OCI-LY7 (cell line): ENCODE measurements at regions not wholly inside any gene's neighbourhood (a gene's known extent, or its start where the extent isn't known, plus 50 kb on each side); places are given as distances from the start of the nearest gene placed in this dataset.

Experiments
- EZH2phosphoT487 ChIP-seq: fragments of 200-600 bp; sonication (generic); IDR thresholded peaks from 2 replicates; pipeline ENCODE4 v1.6.1; 2018; ENCODE audit warnings: low read depth, borderline replicate concordance, mild to moderate bottlenecking, mixed run types, antibody characterized with exemption, low read length, moderate library complexity, mixed read lengths
- TF ChIP-seq, protein P1 (sequence below): fragments of 200-600 bp; sonication (generic); conservative IDR thresholded peaks from 2 replicates; pipeline ENCODE4 v1.5.1; 2014; ENCODE audit warnings: mild to moderate bottlenecking, antibody characterized with exemption, low read length, moderate library complexity, mixed read lengths

DNA sequence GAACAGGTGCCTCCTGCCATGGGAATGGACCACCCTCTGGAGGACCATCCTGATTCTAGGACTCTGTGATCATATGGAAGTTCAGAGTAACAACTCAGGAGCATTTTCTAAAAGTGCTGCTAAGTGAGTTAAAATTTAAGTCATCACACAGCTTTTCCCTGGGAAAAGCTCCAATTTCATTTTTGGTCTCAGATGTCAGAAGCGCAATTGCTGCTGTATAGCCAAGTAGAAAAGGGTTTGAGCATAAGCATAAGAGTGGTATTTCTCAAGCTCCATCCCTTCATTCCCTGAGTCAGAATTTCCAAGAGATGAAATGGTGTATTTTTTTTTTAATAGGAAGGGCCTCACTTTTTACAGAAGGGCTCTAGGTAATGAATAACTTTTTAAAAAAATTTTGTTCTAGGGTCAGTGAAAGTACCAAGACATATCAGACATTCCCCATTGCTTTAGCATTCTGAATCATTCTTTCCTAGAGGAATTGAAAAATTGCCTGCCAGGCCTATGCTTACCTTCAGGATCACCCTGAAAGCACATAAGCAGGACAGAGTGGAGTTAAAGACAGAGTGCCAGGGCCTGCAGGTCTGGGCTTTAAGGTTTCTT lies 564.5 kb upstream of the ISX start:
- no peak for TF ChIP-seq EZH2phosphoT487
- TF ChIP-seq, protein P1, sequence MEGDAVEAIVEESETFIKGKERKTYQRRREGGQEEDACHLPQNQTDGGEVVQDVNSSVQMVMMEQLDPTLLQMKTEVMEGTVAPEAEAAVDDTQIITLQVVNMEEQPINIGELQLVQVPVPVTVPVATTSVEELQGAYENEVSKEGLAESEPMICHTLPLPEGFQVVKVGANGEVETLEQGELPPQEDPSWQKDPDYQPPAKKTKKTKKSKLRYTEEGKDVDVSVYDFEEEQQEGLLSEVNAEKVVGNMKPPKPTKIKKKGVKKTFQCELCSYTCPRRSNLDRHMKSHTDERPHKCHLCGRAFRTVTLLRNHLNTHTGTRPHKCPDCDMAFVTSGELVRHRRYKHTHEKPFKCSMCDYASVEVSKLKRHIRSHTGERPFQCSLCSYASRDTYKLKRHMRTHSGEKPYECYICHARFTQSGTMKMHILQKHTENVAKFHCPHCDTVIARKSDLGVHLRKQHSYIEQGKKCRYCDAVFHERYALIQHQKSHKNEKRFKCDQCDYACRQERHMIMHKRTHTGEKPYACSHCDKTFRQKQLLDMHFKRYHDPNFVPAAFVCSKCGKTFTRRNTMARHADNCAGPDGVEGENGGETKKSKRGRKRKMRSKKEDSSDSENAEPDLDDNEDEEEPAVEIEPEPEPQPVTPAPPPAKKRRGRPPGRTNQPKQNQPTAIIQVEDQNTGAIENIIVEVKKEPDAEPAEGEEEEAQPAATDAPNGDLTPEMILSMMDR: no peak
